Astrocyte (in vitro differentiated cells and primary cell): ENCODE measurements at regions not wholly inside any gene's neighbourhood (a gene's known extent, or its start where the extent isn't known, plus 50 kb on each side); places are given as distances from the start of the nearest gene placed in this dataset.

ENCODE experiments used
- EZH2 ChIP-seq: IDR thresholded peaks from 2 replicates; pipeline ENCODE4 v1.6.1; 2012; ENCODE audit warnings: mild to moderate bottlenecking, low read length, inconsistent platforms; ENCODE audit not compliant: insufficient read depth
- TF ChIP-seq, protein P1 (sequence below): IDR thresholded peaks from 2 replicates; pipeline ENCODE4 v1.5.1; 2011; ENCODE audit warnings: low read depth, mild to moderate bottlenecking, inconsistent platforms, low read length, moderate library complexity; ENCODE audit not compliant: insufficient read depth

DNA sequence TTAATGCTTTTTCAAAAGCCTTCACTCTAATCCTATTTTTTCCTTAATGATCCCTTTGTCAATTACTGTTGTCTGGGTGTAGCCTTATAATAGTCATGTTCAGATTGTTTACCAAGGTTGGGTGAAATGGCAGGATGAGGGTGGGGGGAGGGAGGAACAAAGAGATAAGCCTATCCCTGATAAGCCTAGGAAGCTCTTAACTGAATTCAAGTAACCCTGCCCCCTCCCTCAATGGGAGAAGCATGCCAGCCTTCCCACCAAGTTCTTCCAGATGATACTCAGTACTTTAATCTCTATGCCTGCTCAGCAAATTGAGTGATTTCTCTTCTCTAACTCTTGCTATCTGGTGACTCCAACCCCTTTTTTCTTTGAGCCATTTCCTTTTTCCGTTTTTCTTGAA lies 180.3 kb upstream of the ETAA1 start:
- TF ChIP-seq, protein P1, sequence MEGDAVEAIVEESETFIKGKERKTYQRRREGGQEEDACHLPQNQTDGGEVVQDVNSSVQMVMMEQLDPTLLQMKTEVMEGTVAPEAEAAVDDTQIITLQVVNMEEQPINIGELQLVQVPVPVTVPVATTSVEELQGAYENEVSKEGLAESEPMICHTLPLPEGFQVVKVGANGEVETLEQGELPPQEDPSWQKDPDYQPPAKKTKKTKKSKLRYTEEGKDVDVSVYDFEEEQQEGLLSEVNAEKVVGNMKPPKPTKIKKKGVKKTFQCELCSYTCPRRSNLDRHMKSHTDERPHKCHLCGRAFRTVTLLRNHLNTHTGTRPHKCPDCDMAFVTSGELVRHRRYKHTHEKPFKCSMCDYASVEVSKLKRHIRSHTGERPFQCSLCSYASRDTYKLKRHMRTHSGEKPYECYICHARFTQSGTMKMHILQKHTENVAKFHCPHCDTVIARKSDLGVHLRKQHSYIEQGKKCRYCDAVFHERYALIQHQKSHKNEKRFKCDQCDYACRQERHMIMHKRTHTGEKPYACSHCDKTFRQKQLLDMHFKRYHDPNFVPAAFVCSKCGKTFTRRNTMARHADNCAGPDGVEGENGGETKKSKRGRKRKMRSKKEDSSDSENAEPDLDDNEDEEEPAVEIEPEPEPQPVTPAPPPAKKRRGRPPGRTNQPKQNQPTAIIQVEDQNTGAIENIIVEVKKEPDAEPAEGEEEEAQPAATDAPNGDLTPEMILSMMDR = no peak
- TF ChIP-seq EZH2 = no peak
